Stimulated activated CD4-positive, alpha-beta T cell treated with anti-CD3 and anti-CD28 coated beads, Interleukin-4, amount 100 ng/mL, for 4 hours (primary cell): ENCODE measurements at regions not wholly inside any gene's neighbourhood (a gene's known extent, or its start where the extent isn't known, plus 50 kb on each side); places are given as distances from the start of the nearest gene placed in this dataset.
"Not testable (repeated sequence)": the region's sequence is repeated elsewhere in the genome, so short reads cannot be mapped to it uniquely, and the experiment has no call there.

ENCODE experiments used
- DNase-seq, 2 experiments: peaks; one replicate each; pipeline ENCODE4 v3.0.0-alpha.2; 2020

DNA sequence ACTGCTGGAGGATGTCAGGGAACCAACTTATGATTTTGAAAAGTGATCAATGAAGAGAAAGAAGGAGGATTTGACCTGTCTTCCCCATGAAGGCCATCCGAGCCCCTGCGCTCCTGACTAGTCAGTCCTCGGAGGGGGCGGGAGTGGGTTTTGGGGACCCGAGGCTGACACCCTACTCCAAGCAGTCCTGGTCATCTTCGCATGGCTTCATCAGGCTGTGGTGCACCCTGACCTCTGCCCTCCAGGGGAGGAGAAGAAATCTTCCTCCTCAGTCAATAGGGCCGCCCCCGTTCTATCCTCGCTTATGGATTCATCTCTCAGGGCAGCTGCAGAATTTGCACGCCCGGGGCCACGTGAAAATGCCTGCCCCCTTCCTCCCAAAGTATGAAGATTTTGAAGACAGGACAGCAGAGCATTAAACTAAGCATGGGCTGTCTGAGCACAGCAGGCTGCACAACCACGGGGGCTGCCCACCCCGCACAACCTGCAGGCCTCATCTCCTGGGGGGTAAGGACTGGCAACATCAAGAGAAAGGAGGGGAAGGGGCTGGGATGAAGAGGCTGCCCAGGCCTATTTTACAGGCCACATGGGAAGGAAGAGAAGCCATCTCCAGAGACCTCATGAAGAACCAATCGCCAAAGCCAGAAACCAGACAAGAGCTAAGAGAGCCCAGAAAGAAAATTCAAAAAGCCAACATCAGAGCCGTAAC, 138.1 kb upstream of the PHACTR3 start:
- no peak for DNase-seq

DNA sequence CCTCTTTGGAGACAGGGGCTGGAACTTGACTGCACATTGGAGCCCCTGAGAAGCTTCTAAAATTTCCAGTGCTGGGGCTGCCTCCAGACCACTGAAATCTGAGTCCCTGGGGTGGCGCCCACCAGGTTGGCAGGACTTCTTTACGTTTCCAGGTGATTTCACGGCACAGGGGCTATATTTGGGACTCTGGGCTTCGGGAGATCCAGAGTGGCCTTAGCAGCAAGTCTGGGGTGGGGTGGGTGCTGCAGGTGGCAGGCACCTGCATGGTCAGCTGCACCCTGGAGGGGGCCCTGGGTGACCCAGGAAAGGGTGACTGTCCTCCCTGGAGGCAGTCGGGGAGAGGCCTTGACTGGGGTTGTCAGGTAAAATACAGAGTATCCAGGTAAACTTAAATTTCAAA, 135.5 kb upstream of the PHACTR3 start:
- no peak for DNase-seq

GRCh38 chr20:59469267-59470252, 134.8 kb upstream of the PHACTR3 start:
- no peak for DNase-seq

DNA sequence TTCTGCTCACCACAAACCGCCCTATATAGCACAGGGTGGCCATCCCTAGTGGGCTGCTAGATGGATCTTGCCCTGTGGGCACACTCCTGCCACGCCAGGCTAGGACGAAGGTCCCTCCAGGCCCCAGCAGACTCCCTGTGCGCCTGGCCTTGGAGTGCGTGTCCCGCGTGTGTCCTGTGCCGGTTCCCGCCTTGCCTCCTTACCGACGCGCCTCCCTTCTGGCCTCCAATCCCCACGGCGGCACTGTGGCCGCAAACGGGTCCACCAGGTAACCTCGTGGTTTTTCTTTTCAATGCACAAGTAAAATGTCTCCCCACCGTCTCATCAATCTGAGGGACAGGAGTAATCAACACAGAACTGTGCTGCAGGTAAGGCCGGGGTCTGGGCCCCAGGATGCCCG, 133.8 kb upstream of the PHACTR3 start:
- no peak for DNase-seq

DNA sequence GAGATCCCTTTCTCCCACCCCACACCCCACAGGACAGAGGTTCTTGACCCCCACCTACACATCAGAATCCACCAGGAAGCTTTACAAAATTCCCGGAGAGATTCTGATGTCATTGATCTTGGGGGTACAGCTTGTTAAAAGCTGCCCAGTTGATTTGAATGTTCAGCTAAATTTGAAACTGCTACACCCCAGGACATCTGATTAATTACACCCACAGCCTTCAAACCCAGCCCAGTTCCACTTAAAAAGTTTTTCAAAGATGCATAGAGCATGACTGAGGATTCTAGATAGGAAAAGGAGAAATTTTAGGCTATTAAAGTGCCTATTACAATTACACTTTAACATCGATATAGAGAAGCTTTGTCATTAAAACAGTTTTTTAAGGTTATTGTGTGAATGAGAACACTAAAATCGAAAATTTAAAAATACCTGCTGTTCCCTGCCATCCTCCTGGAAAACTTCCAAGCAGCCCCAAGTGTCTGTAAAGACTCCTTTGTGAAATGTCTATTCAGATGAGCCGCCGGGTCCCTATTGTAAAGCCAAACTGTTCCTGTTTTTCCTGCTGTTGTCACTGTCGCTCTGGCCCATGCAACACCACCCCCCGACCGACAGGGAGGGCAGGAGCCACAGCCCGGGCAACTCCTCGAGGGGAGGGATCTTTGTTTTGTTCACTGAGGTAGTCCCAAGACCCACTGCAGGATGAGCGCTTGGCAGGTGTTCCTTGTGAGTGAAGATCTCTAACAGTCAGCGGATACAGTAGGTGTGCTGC, 132.5 kb upstream of the PHACTR3 start:
- no peak for DNase-seq

DNA sequence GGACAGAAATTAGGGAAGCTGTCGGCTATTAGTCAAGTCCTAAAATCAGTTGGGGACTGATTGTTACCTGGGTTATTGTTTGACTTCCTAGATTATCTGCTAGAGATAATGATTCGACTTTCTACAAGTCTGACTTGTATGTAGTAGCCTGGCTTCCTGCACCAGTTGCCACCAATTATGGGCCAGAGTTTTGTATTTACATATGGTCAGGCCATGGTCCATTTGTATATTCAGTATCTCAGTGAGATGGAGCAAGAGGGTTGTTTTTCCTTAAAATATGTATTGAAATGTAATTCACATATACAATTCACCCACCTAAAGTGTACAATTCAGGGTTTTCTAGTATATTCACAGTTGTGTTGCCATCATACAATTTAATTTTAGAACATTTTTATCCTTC, 130.6 kb upstream of the PHACTR3 start:
- DNase-seq, result no peak

- no peak for DNase-seq
Observed at GRCh38 chr20:59481067-59481466, 123.3 kb upstream of the PHACTR3 start.

- no peak for DNase-seq
Observed at GRCh38 chr20:59481477-59482018, 122.8 kb upstream of the PHACTR3 start.

- DNase-seq, result no peak
Observed at GRCh38 chr20:59482351-59483187, 121.8 kb upstream of the PHACTR3 start.

DNA sequence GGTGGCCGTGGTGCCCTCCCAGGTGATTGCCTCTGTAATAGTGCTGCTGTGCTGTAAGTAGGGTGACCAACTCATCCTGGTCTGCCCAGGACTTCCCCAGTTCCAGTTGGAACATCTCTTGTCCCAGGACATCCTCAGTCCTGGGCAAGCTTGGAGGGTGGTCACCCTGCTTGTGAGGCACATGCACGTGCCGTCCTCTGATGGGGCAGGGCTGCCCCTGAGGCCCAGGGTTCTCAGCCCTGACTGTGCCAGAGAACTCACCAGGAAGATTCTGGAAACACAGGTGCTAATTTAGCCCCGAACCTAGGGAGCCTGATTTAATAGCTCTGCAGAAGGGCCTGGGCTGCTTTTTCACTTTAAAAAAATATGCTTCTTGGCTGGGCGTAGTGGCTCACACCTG, 120.9 kb upstream of the PHACTR3 start:
- no peak for DNase-seq

DNA sequence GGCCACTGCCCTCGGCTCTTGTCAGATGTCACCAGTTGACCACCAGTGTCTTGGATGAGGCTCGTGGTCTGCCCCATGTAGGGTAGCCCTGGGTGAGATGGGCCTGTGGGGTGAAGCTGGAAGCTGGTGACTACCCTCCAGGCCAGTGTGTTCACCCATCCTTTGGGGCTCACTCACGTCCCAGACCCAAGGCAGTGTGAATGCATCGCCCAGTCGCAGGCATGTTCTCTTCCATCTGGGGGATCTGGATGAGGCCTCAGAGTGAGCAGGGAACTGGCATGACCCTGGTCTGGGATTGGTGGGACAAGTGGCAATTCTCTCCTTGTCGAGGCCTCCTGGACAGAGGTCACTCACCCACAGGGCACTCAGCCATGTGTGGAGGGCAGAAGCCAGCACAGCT, 120.1 kb upstream of the PHACTR3 start:
- no peak for DNase-seq

DNA sequence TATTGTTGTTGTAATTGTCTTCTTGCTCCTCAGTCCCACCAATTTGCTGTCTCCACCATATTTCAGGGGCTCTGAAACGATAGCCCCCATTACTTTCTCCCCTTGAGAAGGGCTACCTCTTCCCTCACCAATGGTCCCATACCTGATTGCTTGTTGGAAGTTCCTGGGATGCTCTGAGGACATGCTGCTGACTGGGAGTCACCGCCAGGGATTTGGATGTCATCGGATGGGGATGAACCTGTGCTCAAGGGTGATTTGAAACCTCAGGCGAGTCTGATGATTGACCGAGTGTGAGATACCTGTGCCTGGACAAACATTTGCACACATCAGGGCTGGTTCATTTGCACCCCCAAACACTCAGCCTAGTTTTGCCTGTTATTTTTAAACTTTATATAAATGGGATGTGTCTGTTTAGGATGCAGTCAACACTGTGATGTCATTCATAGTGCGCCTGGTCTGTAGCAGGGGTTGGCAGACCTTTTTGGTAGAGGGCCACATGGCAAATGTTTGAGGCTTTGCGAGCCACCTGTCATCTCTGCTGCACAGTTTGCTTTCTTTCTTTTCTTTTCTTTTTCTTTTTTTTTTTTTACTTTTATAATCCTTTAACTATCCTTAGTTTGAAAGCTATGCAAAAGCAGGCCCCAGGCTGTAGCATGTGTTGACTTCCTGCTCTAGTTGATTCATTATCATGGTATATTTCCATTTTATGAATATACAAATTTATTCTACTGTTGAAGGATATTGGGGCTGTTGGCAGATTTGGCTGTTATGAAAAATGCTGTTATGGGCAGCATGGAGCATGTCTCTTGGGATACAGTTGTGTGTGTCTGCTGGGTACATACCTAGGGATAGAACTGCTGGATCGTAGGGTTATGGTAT, 118.5 kb upstream of the PHACTR3 start:
- DNase-seq, result no peak

DNA sequence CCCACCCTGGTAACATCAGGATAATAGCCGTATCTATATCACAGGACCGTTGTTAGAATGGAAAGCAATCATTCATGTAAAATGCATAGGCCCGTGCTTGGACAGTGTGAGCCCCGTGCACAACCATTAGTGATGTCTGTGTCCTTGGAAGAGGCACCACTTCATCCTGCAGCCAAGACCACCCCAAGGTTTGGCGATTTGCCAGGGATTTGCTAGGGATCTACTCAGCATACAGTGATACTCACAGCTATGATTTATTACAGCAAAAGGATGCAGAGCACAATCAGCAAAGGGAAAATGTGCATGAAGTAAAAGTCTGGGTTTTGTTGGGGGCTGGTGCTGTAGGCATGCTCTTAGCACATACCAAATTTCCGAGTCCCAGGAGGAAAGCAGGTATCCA, 115.9 kb upstream of the PHACTR3 start:
- not testable (repeated sequence) for DNase-seq

DNA sequence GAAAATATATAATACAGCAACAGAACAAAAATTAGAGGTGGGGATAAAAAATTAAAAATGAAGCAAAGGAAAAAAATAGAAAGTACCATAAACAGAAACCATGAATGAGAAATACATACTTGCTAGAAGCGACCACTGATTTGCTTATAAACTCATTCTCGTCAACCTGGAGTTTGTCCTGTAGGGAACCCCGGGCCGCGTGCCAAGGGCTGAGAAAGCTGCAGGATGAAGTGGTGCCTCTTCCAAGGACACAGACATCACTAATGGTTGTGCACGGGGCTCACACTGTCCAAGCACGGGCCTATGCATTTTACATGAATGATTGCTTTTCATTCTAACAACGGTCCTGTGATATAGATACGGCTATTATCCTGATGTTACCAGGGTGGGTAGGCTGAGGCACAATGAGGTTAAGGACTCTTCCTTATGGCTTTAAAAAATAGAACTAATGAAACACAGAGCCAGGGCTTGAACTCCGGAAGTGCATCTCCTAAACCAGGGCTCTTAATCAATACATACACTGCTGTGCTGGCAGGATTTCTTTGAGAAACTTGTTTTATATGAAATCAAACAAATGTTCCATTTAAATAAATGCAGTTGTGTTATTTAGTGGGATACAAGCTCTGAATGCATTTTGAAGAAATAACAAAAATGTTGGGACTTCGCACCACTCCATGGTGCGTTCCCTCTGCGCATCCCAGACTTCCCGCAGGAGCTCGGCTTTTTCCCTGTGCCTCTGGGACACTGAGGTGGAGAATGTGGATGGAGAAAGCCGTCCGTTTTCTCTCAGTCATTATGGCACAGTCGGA, 113.9 kb upstream of the PHACTR3 start:
- not testable (repeated sequence) for DNase-seq

- no peak for DNase-seq
Observed at GRCh38 chr20:59491884-59492283, 112.5 kb upstream of the PHACTR3 start.

DNA sequence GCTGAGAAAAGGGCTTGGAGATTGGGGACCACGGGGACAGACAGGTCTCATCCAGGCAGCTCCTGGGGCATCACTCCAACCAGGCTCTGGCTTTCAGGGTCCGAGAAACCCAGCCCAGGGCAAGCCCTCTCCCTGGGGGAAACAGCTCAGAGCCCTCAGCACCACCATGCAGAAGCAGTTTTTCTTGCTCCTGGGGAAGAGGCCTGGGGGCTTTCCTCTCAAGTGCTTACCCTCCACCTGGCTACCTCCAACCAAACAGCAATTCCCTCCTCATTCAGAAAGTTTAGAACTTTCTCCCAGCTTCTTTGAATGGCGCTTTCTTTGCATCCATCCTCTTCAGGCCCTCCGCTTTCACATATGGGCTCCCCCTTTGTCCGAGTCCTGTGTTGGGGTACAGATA, 110.4 kb upstream of the PHACTR3 start:
- DNase-seq, result no peak

DNA sequence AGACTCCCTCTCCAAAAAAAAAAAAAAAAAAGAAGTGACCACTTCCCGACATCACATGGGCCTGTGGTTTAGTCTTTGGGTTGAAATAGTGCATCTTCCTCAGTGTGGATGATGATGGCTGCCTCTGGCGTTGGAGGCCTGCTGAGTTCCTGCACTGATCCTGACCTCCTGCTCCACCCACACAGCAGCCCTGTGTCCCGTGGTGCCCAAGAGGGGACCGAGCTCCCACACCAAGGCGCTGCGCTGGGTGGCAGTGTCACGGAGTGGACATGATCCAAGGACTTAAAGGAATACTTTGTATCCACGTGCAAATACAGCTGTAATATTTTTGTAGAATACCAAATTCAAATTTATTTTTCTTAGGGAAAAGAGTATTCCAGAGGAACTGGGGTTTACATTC, 109.2 kb upstream of the PHACTR3 start:
- DNase-seq, result no peak

DNA sequence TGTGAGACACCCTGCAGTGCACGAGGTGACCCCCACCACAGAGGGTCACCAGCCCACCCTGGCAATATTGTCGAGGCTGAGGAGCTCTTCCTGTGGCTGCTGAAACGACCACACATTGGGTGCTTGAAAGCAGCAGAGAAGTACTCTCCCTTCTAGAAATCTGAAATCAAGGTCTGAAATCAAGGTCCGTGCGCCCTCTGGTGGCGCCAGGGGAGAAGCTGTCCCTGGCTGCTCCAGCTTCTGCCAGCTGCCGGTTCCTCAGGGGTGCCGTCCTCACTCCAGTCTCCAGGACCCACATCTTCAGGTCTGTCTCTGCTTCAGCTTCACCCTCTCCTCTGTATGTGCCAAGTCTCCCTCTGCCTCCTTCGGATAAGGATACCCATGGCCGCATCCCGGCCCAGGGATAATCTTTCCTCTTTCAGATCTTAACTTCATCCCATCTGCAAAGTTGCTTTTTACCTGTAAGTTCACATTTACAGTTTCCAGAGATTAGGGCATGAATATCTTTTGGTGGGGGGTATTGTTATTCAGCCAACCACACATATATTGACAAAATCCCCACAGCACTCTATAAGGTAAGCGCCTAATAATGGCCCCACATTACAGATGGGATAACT, 108.3 kb upstream of the PHACTR3 start:
- DNase-seq, result peak; percentile 47 to 65

DNA sequence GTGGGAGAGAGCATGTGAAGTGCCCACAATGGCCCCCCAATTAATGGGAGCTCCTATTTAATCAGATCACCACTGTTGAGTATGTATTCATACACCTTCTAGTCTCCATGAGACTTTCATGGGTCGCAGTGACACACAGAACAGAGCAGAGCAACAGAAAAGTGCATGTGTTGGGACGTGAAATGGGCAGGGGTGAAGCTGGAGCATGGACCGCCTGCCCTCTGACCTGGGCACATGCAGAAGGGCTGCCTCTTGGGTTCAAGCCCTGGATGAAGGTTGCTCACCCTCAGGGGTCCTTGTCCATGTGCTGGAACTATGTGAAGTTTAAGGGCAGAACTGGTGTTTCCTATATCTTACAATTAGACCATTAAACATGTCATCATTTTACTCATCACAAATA, 106.0 kb upstream of the PHACTR3 start:
- no peak for DNase-seq

DNA sequence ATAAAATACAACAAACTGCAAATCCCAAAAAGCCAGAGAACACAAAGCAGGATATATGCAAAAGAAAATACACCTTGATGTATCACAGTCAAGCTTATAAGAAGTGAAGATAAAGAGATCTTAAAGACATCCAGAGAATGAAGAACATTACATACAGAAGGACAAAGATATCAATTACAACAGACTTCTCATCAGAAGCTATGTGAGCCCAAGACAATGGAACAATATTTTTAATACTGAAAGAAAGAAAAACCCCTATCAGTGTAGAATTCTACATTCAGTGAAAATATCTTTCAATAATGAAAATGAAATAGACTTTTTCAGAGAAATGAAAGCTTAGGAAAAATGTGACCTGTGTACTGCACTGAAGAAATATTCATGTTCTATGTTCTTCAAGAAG, 104.5 kb upstream of the PHACTR3 start:
- no peak for DNase-seq
